Activated naive CD8-positive, alpha-beta T cell treated with anti-CD3 and anti-CD28 coated beads, Interleukin-2, amount 50 U/mL, for 24 hours (primary cell): ENCODE measurements at regions not wholly inside any gene's neighbourhood (a gene's known extent, or its start where the extent isn't known, plus 50 kb on each side); places are given as distances from the start of the nearest gene placed in this dataset.
"Not testable (repeated sequence)": the region's sequence is repeated elsewhere in the genome, so short reads cannot be mapped to it uniquely, and the experiment has no call there.

Experiments
- ATAC-seq: fragments of 150-1000 bp; cut with Tn5 transposase; one replicate; pipeline ENCODE4 v1.10.0; 2021
- DNase-seq: peaks from one replicate; pipeline ENCODE4 v3.0.0; 2021
- H3K27ac Mint-ChIP-seq: one replicate; pipeline ENCODE4 v1.8.0; 2021; ENCODE audit warnings: mild to moderate bottlenecking, mixed read lengths
- H3K27me3 Mint-ChIP-seq: one replicate; pipeline ENCODE4 v1.8.0; 2021; ENCODE audit warnings: mixed read lengths
- H3K36me3 Mint-ChIP-seq: one replicate; pipeline ENCODE4 v1.8.0; 2021; ENCODE audit warnings: low read depth, mixed read lengths
- H3K4me1 Mint-ChIP-seq: one replicate; pipeline ENCODE4 v1.8.0; 2021; ENCODE audit warnings: mixed read lengths
- H3K4me3 Mint-ChIP-seq: one replicate; pipeline ENCODE4 v1.8.0; 2021; ENCODE audit warnings: mild to moderate bottlenecking, moderate library complexity, mixed read lengths
- H3K9me3 Mint-ChIP-seq: one replicate; pipeline ENCODE4 v1.8.0; 2021; ENCODE audit warnings: mixed read lengths

- H3K4me1 Mint-ChIP-seq = peaks cover 5% of the 10 kb centered on the region
- no peak overlapping the region for H3K27ac Mint-ChIP-seq
- H3K4me3 Mint-ChIP-seq = no peak overlapping the region
- no peak for DNase-seq
- H3K9me3 Mint-ChIP-seq = no peaks in the 10 kb centered on the region
- no peaks in the 10 kb centered on the region for H3K27me3 Mint-ChIP-seq
- no peaks in the 10 kb centered on the region for H3K36me3 Mint-ChIP-seq
- ATAC-seq = no peak
Measured at GRCh38 chr5:81826128-81826527, 75.2 kb upstream of the SSBP2 start.

- Mint-ChIP-seq H3K27ac (no peak overlapping the region), H3K4me1 (peaks cover 5% of the 10 kb centered on the region), H3K9me3 (no peaks in the 10 kb centered on the region), H3K4me3 (no peak overlapping the region), H3K36me3 (no peaks in the 10 kb centered on the region), H3K27me3 (no peaks in the 10 kb centered on the region)
- DNase-seq (no peak), ATAC-seq (no peak)
Measured at GRCh38 chr5:81825237-81825636, 74.3 kb upstream of the SSBP2 start.

- H3K27me3 Mint-ChIP-seq, H3K36me3 Mint-ChIP-seq, DNase-seq, H3K27ac Mint-ChIP-seq, ATAC-seq, H3K4me3 Mint-ChIP-seq, H3K9me3 Mint-ChIP-seq: not testable (repeated sequence)
- H3K4me1 Mint-ChIP-seq = peaks cover 15% of the 10 kb centered on the region
Measured at GRCh38 chr5:81823736-81824135, 72.8 kb upstream of the SSBP2 start.

- DNase-seq = no peak
- peaks cover 4% of the 10 kb centered on the region for H3K9me3 Mint-ChIP-seq
- no peaks in the 10 kb centered on the region for H3K27me3 Mint-ChIP-seq
- peaks cover 30% of the 10 kb centered on the region for H3K4me1 Mint-ChIP-seq
- H3K4me3 Mint-ChIP-seq = no peak overlapping the region
- no peak overlapping the region for H3K27ac Mint-ChIP-seq
- H3K36me3 Mint-ChIP-seq = no peaks in the 10 kb centered on the region
- no peak for ATAC-seq
Measured at GRCh38 chr5:81820863-81821262, 70.0 kb upstream of the SSBP2 start.

- no peak for DNase-seq
- no peak for ATAC-seq
- Mint-ChIP-seq H3K9me3 (peaks cover 4% of the 10 kb centered on the region), H3K27me3 (no peaks in the 10 kb centered on the region), H3K27ac (no peak overlapping the region), H3K4me3 (no peak overlapping the region), H3K4me1 (peaks cover 30% of the 10 kb centered on the region), H3K36me3 (no peaks in the 10 kb centered on the region)
Measured at GRCh38 chr5:81820318-81820636, 69.4 kb upstream of the SSBP2 start.

GRCh38 chr5:81819556-81820317 is 68.8 kb upstream of the SSBP2 start:
- peak overlapping the region; percentile 53 for H3K27ac Mint-ChIP-seq
- no peak for ATAC-seq
- DNase-seq = no peak
- peaks cover 4% of the 10 kb centered on the region for H3K9me3 Mint-ChIP-seq
- H3K27me3 Mint-ChIP-seq = no peaks in the 10 kb centered on the region
- H3K4me3 Mint-ChIP-seq = no peak overlapping the region
- no peaks in the 10 kb centered on the region for H3K36me3 Mint-ChIP-seq
- H3K4me1 Mint-ChIP-seq = peaks cover 30% of the 10 kb centered on the region

- H3K36me3 Mint-ChIP-seq = no peaks in the 10 kb centered on the region
- no peaks in the 10 kb centered on the region for H3K27me3 Mint-ChIP-seq
- H3K4me1 Mint-ChIP-seq = peaks cover 30% of the 10 kb centered on the region
- H3K27ac Mint-ChIP-seq = peak overlapping the region; percentile 34
- DNase-seq = no peak
- H3K4me3 Mint-ChIP-seq = no peak overlapping the region
- H3K9me3 Mint-ChIP-seq = peaks cover 4% of the 10 kb centered on the region
- ATAC-seq = no peak
Measured at GRCh38 chr5:81817980-81818379, 67.1 kb upstream of the SSBP2 start.

GRCh38 chr5:81817086-81817485 is 66.2 kb upstream of the SSBP2 start:
- ATAC-seq = no peak
- H3K27ac Mint-ChIP-seq = no peak overlapping the region
- no peaks in the 10 kb centered on the region for H3K27me3 Mint-ChIP-seq
- peaks cover 30% of the 10 kb centered on the region for H3K4me1 Mint-ChIP-seq
- no peak overlapping the region for H3K4me3 Mint-ChIP-seq
- DNase-seq = no peak
- peaks cover 4% of the 10 kb centered on the region for H3K9me3 Mint-ChIP-seq
- no peaks in the 10 kb centered on the region for H3K36me3 Mint-ChIP-seq

- Mint-ChIP-seq H3K9me3 (peaks cover 4% of the 10 kb centered on the region), H3K4me3 (no peak overlapping the region), H3K4me1 (peaks cover 28% of the 10 kb centered on the region), H3K27ac (no peak overlapping the region), H3K36me3 (no peaks in the 10 kb centered on the region), H3K27me3 (no peaks in the 10 kb centered on the region)
- no peak for ATAC-seq
- DNase-seq = no peak
Measured at GRCh38 chr5:81815321-81815720, 64.4 kb upstream of the SSBP2 start.

GRCh38 chr5:81808106-81808505 is 57.2 kb upstream of the SSBP2 start:
- Mint-ChIP-seq H3K4me1 (peaks cover 5% of the 10 kb centered on the region), H3K36me3 (peaks cover 2% of the 10 kb centered on the region), H3K9me3 (peaks cover 20% of the 10 kb centered on the region), H3K4me3 (no peak overlapping the region), H3K27me3 (no peaks in the 10 kb centered on the region), H3K27ac (no peak overlapping the region)
- DNase-seq (no peak), ATAC-seq (no peak)

- Mint-ChIP-seq H3K4me3 (no peak overlapping the region), H3K9me3 (peaks cover 20% of the 10 kb centered on the region), H3K27ac (no peak overlapping the region), H3K36me3 (peaks cover 2% of the 10 kb centered on the region), H3K27me3 (no peaks in the 10 kb centered on the region), H3K4me1 (peaks cover 5% of the 10 kb centered on the region)
- no peak for ATAC-seq
- DNase-seq = no peak
Measured at GRCh38 chr5:81805086-81805485, 54.2 kb upstream of the SSBP2 start.

GRCh38 chr5:81803812-81804211 is 52.9 kb upstream of the SSBP2 start:
- DNase-seq = no peak
- Mint-ChIP-seq H3K36me3 (peaks cover 2% of the 10 kb centered on the region), H3K9me3 (peaks cover 20% of the 10 kb centered on the region), H3K27me3 (no peaks in the 10 kb centered on the region), H3K27ac (no peak overlapping the region), H3K4me3 (no peak overlapping the region), H3K4me1 (peaks cover 5% of the 10 kb centered on the region)
- ATAC-seq = no peak

- DNase-seq (no peak), ATAC-seq (no peak)
- H3K4me3 Mint-ChIP-seq = no peak overlapping the region
- H3K4me1 Mint-ChIP-seq = peaks cover 5% of the 10 kb centered on the region
- H3K9me3 Mint-ChIP-seq = peaks cover 20% of the 10 kb centered on the region
- H3K36me3 Mint-ChIP-seq = no peaks in the 10 kb centered on the region
- H3K27ac Mint-ChIP-seq = no peak overlapping the region
- no peaks in the 10 kb centered on the region for H3K27me3 Mint-ChIP-seq
Measured at GRCh38 chr5:81802625-81803024, 51.7 kb upstream of the SSBP2 start.

- H3K27ac Mint-ChIP-seq = no peak overlapping the region
- no peak overlapping the region for H3K4me3 Mint-ChIP-seq
- no peak for ATAC-seq
- H3K36me3 Mint-ChIP-seq = no peaks in the 10 kb centered on the region
- H3K9me3 Mint-ChIP-seq = peaks cover 16% of the 10 kb centered on the region
- no peak for DNase-seq
- no peaks in the 10 kb centered on the region for H3K27me3 Mint-ChIP-seq
- H3K4me1 Mint-ChIP-seq = peaks cover 5% of the 10 kb centered on the region
Measured at GRCh38 chr5:81802020-81802419, 51.1 kb upstream of the SSBP2 start.

GRCh38 chr5:81800797-81801196 is 49.9 kb upstream of the SSBP2 start:
- no peak overlapping the region for H3K4me3 Mint-ChIP-seq
- H3K9me3 Mint-ChIP-seq = peaks cover 4% of the 10 kb centered on the region
- ATAC-seq (no peak), DNase-seq (no peak)
- peaks cover 5% of the 10 kb centered on the region for H3K4me1 Mint-ChIP-seq
- H3K27ac Mint-ChIP-seq = no peak overlapping the region
- H3K27me3 Mint-ChIP-seq = no peaks in the 10 kb centered on the region
- no peaks in the 10 kb centered on the region for H3K36me3 Mint-ChIP-seq
